Kidney tubule cell (primary cell): ENCODE measurements at regions not wholly inside any gene's neighbourhood (a gene's known extent, or its start where the extent isn't known, plus 50 kb on each side); places are given as distances from the start of the nearest gene placed in this dataset.
"Not testable (repeated sequence)": the region's sequence is repeated elsewhere in the genome, so short reads cannot be mapped to it uniquely, and the experiment has no call there.

Source experiments
- DNase-seq: peaks from one replicate; pipeline ENCODE4 v3.0.0-alpha.2; 2018; ENCODE audit warnings: low spot score

DNA sequence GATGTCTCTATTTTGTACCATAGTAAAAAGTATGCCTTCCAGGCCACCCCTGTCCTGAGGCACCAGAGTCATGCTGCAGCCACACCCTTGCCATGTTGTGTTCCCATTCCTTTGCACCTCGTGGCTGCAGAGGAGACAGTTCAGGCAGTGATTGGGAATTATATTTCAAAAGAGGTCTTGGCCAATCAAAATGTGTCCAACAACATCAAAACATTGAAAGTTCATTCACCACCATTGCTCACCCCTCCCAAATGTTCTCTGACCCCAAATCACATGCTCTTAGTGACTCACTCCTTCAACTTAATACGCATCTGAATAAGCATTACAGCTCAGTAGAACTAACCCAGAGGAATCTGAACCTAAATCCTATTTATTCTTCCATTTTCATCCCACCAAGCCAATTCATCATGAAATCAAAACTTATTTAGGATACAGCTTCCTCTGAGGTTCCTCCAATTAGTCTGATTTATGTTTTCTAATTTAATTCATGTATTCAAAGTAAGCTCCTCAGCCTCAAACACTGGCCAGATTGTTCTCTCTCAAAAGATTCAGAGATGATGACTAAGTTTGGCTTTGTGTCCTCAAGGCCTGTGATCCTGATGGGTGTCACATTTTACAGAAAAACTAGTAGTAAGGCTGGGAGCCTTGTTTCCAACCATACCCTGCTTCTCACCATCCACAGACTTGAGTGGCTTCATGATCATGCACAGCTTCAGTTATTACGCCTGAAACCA lies 323.2 kb upstream of the INTU start:
- no peak for DNase-seq

DNA sequence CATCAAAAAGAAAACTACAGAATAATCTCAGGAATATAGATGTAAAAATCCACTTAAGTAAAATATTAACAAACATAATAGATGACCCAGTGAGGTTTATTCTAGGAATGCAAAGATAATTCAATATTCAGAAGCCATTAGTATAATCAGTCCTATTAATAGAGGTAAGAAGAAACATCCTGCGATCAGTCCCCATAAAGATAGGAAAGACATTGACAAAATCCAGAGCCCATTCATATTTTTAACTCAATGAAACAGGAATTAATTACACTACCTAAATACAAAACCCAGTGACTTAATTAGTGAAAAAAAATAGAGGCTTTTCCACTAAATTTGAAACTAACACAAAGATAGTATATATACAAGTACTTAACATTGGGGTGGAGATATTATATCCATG lies 321.4 kb upstream of the INTU start:
- DNase-seq, result no peak

DNA sequence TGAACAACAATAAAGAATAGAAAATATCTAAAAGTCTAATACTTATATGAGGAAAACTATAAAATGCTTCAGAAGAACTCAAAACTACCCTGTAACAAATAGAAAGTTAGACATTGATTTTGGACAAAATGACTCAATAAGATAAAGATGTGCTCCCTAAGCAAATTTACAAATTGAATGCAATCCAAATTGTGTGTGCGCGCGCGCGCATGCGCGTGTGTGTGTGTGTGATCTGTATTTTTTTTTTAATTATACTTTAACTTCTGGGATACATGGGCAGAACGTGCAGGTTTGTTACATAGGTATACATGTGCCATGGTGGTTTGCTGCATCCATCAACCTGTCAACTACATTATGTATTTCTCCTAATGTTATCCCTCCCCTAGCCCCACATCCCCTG lies 320.8 kb upstream of the INTU start:
- no peak for DNase-seq

DNA sequence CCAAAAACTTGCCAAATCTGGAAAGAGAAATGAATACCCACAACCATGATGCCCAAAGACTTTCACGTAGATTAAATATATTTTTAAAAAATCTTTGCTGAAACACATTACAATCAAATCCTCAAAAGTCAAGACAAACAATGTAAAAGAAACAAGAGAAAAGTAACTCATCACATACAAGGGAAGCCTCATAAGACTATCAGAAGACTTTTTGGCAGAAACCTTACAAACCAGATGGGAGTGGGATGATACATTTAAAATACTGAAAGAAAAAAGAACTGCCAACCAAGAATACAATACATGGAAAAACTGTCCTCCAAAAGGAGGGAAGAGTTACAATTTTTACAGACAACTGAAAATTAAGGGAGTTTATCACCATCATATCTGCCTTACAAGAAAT lies 319.0 kb upstream of the INTU start:
- DNase-seq, result no peak

DNA sequence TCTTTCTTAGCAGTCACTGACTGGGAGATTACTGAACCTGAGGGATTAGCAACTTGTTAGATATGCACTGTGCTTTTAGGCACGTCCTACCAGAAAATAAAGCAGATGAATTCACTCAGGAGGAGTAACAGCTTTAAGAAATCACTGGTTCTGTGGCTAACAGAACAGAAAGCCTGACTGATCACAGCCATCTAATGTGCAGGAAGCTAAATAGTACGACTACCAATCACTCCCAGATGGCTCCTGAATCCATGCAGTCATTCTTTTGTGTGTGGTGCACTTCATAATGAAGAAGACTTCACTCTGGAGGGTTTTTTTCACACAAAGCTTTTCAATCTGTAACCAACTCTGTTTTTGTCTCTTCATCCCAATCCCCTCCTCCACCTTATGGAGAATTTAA lies 305.3 kb upstream of the INTU start:
- no peak for DNase-seq

DNA sequence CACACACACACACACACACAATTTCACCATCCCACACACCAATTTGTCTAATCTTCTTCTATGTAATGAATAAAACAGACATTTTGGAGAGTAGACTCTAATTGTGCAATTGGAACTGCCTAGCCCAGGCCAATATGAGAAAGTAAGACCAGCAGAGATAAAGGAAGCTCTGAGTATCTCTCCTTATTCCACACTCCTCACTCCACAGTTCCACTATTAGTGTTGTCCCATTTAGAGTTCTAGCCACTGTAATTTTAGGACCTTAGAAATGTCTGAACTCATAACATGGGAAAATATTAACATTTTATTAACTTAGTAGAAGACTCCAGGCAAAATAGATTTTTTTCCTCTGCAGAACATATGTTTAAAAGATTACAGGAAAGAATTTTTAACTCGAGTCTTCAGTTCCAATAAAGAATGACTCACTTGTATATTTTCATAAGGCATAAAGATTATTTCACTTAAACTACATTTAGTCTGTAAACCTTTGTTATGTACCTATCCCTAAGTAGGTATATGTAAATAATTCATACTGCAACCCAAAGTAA lies 297.6 kb upstream of the INTU start:
- DNase-seq, result no peak

DNA sequence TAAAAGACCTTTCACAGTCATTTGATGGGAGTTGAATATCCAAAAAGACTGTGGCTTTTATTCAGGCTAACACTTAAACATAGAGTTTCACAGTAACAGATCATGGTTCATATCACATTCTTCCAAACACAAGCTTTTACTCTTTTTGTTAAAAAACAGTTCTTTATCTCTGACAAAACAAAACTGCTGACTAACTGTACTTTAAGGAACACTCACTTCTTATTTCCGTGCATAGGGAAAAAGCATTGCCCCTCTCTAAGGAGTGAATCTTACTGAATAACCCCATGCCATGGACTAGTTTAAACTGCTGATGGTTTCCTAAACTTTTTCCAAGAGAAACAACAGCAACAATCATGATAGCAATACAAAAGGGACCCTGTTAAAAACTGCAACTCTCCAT lies 297.0 kb upstream of the INTU start:
- no peak for DNase-seq

DNA sequence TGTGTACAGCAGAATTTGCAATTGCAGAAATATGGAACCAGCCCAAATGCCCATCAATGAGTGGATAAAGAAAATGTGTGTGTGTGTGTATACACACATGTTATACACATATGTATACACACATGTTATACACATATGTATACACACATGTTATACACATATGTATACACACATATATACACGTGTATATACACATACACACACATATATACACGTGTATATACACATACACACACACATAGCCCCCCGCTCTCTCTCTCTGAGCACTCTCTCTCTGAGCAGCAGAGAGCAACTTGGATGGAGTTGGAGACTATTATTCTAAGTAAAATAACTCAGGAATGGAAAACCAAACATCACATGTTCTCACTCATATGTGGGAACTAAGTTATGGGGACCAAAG lies 289.6 kb upstream of the INTU start:
- DNase-seq, result not testable (repeated sequence)

DNA sequence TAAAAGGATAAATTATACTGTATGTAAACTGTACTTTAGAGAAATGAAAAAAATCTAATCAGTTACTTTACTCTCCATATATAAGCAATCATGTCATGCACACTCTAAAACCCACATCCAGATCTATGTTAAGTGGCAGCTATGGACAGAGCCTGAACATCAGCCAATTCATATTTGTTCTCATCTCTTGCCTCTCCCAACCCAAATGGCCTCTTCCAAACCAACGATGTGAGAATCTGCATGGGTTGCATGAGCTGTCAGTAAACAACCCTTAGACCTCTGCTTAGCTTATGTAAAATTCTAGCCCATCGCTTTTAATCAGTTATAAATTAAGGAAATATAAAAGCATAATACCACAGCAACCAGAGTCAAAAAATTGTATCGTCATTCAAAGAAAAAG lies 288.7 kb upstream of the INTU start:
- DNase-seq, result no peak

DNA sequence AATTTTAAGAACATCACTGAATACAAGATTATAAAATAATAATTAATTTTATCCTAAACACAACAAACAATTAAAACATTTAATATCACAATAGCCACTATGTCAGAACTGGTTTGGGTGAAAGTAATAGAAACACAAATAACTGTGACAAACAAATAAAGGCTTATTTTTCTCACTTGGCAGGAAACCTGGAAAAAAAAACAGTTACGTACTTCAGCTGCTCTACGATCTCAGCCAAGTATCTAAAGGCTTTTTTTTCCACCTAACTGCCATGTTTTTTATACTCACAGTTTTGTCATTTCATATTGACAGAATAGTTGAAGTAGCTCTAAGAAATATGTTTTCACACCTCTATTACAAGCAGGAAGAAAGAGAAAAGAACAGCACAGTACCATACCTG lies 284.8 kb upstream of the INTU start:
- DNase-seq, result no peak

DNA sequence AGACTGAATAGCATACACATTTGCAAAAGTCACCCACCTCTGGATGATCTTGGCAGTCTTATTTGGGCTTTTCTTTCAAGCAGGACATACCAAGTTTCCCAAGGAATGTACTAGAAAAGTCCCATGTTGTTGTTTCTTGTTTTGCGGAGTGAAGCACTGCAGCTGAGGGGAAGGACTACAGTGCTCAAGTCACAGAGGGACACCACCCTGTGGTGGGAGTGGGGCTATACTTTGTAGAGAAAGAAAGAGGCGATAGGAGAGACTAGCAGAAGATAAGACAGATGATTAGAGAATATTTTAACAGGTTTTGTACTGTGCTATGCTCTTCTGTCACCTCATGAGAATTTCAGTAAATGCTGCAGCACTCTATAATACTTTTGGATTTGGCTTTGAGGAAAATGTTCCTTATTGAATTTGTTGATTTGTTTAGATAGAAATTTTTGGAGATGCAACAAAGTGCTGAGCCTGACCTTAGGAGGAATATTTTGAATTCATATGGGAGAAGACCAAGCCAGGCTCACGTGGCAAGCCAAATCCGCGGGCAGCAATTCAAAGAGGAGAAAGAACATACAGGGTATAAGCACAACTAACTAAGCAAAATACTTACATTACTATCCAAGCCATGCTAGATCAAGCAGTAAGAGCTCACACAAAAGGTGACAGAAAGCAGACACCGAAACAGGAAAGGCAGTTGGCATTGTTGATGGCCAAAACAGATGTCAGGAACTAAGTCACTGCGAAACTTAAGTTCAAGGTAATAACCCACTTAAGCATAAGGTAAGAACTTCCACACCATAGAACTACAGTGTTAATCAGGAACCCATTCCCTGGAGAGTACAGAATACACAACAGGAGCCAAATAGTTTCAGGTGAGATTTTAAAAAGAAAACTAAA lies 280.3 kb upstream of the INTU start:
- no peak for DNase-seq

DNA sequence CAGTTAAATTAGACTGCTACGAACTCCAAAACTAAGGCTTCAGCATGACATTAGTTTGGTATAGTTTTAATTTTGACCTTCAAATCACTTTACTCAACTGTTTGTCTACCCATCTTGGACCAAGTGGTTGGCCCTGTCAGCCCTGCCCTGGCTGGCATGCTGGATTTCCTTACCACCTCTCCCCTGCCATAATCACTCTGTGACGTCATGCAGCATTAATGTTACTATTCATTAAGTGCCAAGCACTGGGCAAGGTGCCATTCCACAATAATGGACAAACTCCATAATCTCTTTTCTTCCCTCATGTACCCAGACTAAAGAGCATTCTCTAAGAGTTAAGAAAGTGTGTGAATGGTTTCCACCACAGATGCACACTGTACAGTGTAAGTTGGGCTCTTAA lies 277.0 kb upstream of the INTU start:
- no peak for DNase-seq

DNA sequence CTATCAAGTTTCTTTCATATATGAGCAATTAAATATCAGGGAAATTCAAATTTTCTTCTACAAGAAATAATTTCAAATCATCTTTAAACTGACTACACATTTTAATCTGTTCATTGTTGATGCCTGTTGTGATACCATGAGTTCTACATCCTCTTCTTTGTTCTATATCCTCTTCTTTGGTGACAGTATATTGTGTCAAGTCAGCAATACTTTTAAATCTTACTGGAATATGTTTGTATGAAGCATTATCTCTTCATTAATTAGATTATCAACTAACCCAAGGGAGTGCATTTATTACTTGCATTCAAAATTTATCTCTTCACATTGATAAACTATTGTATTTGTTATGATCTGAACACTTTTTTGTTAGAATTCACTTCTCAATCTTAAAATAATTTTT lies 275.0 kb upstream of the INTU start:
- no peak for DNase-seq

DNA sequence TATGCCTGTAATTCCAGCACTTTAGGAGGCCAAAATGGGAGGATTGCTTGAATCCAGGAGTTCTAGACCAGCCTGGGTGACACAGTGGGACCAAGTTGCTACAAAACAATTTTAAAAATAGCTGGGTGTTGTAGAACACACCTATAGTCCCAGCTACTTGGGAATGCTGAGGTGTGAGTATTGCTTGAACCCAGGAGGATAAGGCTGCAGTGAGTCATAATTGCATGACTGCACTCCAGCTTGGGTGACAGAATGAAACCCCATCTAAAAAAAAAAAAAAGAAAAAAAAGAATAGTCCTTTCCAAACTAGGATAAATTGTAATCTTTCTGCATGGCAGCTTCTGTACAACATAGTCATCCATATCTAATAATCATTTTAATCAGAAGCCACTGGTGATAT lies 270.1 kb upstream of the INTU start:
- DNase-seq, result peak; percentile 51

DNA sequence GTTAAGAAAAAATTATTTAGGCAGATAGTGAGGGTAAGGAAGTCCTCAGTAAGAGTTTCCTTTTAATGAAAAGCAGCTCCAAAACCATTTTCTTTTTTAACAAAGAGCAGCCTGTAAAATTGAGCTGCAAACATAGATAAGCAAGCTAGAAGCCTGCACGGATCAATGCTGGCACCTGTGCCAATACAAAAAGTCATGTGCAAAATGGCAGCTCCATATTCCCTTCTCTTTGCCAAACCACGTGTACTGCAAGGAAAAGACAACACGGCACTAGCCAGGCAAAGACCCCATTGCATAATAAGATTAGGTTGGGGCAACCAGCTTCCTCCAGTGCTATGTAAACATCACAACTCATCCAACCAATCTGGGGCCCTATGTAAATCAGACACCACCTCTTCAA lies 268.4 kb upstream of the INTU start:
- no peak for DNase-seq

DNA sequence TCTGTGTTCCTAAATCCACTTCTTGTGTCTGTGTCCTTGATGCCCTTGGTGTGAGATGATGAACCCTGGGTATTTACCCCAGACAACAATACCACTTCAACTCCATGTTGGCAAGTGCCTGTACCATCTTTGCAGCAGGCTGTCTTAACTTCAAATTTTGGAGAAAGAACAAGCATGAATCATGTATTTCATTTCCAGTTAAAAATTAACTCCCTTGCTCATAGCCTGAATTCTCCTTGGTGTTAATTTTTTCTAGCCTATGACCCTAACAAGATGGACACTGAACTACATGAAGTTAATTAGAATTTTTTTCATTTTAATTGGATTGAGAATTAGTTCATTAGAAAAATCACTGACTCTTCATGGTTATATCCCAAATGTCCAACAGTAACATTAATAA lies 267.8 kb upstream of the INTU start:
- peak; percentile 59 for DNase-seq

DNA sequence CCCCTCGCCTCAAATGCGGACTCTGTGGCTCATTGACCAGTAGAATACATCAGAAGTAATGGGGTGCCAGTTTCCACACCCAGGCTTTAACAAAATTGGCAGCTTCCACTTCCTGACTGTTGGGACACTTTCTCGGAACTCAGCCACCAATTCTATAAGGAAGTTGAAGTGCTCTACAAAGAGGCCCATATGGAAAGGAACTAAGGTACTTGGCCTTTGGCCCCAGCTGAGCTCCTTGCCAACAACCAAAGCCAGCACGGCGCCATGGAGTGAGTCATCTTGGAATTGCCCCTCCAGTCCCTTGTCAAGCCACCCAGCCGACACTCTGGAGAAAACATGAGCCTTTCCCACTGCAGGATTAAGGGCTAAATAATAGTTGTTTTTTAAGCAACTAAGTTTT lies 262.2 kb upstream of the INTU start:
- DNase-seq, result peak; percentile 43

DNA sequence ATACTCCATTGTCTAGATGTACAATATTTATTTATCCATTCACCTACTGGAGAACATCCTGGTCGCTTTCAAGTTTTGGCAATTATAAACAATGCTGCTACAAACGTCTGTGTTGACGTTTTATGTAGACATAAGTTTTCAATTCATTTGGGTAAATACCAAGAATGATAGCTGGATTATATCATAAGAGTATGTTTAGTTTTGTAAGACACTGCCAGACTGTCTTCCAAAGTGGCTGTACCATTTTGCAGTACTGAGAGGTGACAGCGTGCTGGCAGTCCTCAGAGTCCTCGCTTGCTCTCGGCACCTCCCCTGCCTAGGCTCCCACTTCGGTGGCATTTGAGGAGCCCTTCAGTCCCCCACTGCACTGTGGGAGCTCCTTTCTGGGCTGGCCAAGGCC lies 253.3 kb upstream of the INTU start:
- no peak for DNase-seq

DNA sequence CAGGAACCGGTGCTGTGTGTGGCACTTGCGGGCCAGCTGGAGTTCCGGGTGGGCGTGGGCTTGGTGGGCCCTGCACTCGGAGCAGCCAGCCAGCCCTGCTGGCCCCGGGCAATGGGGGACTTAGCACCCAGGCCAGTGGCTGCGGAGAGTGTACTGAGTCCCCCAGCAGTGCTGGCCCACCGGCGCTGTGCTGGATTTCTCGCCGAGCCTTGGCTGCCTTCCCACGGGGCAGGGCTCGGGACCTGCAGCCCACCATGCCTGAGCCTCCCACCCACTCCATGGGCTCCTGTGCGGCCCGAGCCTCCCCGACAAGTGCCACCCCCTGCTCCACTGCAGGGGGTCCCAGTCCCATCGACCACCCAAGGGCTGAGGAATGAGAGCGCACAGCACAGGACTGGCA lies 252.8 kb upstream of the INTU start:
- DNase-seq, result not testable (repeated sequence)

DNA sequence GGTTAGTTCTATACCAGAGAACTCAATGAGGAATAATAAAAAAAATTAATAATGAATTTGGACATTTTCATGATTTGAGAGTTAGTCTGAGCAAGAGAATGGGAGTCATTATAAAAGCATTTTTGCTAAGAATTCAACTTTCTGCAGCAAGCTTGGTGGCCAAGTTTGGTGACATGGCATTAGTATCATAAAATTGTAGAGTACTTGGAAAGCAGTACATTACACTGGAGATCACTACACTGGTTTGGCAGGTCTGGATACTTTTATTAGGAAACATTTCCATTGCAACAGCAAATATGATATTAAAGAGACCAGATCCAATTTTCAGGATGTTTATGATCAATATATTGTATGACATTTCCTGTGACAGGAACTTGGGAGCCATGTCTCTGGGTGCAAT lies 249.1 kb upstream of the INTU start:
- DNase-seq, result no peak

DNA sequence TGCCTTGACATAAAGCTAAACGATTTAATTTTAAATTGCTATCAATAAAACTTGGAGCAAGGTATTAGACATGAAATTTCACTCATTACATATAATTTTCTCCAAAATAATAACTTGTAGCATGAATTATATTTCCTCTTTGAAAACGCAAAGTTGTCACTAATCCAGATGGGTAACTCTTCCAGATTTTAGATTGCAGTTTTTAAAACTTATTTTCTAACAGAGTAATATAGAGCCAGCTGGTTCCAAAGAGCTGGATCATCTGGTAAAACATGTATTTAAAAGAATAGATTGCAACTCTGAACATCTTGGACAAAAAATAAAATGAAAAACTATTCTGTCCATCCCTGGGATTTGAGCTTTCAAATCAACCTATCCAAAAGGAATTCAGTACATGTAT lies 238.2 kb upstream of the INTU start:
- no peak for DNase-seq

DNA sequence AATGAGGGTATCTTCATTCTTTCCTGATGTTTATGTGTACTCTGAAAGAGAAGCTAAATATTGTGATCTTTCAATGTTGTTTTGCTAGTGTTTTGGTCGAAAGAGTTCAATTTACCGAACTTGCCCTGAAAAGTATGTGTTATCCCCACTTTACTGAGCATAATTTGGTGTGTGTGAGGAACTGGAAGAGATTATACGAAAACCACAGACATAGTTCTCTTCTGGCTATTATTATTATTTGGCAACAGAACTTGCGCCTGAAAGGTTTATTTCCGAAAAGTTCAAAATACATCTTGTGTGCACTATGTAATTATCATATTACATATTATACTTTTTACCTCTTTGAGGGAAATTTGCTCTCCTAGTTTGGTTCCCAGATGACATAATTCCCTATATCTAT lies 232.5 kb upstream of the INTU start:
- no peak for DNase-seq

DNA sequence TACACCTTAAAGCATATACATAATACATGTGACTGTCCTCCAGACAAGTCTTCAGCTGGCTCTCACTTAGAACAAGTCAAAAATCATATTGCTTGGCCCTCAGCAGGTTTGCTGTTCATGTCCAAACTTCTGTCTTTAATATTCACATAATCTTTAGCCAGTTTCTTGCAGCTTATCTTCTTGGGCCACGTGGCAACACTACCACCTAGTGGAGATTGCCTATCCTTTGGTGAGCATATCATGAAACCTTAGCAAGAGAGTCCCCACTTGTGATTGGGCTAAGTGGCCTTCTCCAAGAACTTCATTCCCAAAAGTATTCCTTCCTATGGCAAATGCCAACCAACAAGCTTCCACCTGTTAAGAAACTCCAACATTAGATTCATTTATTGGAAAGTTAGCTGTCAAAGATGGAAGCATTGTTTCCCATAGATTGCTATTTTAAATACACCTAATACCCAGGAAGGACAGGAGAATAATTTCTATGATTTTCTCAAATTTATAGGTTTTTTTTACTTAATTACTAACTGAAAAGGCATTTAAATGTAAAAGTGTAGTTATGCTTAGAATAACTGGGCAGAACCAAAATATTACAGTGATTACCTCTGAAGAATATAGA lies 231.9 kb upstream of the INTU start:
- DNase-seq, result peak; percentile 71
